GM03348 (cell line): ENCODE measurements at regions not wholly inside any gene's neighbourhood (a gene's known extent, or its start where the extent isn't known, plus 50 kb on each side); places are given as distances from the start of the nearest gene placed in this dataset.

Source experiments
- DNase-seq: peaks from one replicate; pipeline ENCODE4 v3.0.0; 2012; ENCODE audit warnings: low spot score

DNA sequence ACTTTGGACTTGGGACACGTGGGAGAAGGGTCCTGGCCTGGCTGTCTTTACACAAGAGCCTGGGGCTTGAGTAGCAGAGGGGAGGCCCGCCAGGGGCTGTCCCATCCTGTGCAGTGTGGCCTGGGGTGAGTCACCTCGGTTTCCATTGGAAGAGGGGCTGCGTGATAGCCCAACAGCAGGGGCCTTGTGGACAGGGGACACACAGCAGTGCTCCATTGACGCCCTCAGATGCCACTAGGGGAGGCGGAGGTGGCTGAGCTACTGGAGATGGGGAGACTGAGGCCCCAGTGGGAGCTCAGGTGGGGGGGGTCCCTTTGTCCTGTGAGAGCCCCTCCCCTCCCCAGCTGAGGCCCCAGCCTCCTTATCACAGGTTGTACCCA is 50.0 kb upstream of the RNU6ATAC start:
- DNase-seq = no peak

DNA sequence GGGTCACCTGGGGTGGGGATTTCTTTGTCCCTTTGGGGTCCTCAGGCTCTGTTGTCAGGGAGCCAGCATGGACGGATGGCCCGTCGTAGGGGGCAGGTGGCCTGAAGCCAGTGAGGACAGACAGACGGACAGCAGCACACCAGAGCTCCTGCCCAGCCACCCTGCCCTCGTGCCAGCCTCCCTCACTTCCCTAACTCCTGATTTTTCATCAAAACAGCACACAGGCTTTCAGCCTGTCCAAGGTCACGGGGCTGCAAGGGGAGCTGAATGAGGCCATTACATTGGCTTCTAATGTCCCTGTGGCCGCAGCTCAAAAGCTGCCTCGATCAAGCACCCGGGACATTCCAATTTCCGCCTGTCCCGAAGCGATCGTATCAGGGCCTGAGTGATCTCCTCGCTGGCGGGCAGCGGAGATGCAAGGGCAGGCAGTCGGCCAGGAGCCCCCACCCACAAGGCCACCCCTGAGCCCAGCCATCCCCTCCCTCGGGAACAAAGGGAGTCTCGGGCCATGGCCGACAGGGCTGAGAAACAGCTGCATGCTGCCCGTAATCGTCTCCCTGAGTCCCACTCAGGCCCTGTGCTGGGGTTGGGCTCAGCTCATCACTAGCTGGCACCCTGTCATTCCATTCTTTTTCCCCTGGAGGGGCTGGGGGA is 50.5 kb upstream of the RNU6ATAC start:
- no peak for DNase-seq

DNA sequence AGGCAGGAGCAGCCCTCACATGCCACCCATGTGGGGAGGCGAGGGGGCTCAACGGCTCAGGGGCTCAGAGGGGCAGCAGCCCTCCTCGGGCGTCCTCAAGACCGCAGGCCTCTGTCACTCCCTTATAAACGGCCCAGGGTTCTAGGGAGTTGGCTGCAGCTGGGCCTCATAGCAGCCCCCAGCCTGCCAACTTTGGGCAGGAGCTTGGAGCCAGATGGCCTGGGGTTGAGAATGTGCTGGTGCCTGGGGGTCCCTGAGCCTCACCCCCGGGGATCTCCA is 51.0 kb upstream of the RNU6ATAC start:
- no peak for DNase-seq

DNA sequence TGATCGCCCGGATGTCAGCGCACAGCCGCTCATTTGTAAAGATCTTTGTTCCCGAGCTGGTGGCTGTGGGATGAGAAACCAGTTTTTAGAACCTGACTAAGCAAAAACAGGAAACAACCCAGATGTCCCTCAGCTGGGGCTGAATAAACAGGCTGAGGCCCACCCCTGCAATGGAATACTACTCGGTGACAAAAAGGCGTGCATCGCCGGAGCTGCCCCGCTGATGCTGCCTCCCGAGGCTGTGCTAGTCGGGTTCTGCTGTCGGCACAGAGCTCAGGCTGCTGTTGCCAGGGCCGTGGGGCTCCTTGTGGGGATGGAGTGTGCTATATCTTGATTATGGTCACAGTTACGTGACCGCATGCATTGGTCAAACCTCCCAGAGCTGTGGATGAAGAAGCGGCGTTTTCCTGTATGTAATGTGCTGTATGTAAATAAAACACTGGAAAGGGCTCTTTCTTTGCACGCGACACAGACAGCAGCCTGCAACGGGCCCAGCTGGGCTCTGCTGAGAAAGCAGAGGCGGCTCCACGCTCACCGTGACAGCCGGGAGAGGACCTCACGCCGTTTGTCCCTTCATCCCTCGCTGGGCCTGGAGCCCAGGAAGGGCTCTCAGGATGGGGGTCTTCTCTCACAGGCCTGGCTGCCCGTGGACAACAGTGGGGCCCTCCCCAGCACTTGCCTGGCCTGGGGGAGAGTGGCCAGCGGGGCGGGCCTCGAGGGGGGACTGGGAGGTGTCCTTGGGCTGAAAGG is 51.5 kb upstream of the RNU6ATAC start:
- DNase-seq = no peak

DNA sequence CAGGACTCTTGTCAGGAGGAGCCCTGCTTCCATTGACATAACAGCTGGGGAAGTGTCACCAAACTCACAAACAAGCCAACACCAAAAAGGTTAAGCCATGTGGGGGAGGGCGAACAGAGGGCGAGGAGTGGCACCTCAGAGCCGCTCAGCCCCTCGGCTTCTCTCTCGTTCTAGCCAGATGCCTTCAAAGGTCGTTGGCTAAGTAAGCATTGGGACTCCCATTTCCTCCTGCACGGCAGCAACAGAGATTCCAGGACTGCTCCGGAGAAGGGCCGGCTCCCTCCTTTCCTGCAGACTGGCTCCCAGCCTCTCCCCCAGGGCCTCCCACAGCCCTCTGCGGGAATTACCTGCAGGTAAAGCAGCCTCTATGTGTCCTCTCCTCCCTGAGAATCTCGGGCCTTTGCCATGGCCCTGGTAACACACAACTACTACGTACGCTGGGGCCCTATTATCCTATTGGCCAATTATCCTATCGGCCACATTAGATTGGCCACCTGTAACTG is 52.1 kb upstream of the RNU6ATAC start:
- DNase-seq = no peak

DNA sequence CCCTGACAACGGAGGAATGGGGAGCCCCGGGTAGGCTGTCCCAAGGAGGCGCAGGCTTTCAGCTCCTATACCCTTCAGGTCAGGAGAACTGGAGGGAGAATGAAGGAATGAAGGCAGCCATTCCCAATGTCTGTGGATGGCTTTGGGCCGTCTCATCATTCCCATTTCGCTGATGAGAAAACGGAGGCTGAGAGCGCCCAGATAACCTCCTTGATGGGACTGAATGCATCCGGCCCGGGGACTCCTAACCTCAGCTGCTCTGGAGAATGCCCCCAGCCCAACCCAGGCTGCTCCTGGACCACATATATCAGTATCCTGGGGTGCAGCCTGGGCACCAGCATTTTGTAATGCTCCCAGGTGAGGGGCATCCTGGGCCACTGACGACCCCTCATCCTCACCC is 52.6 kb upstream of the RNU6ATAC start:
- DNase-seq = no peak

DNA sequence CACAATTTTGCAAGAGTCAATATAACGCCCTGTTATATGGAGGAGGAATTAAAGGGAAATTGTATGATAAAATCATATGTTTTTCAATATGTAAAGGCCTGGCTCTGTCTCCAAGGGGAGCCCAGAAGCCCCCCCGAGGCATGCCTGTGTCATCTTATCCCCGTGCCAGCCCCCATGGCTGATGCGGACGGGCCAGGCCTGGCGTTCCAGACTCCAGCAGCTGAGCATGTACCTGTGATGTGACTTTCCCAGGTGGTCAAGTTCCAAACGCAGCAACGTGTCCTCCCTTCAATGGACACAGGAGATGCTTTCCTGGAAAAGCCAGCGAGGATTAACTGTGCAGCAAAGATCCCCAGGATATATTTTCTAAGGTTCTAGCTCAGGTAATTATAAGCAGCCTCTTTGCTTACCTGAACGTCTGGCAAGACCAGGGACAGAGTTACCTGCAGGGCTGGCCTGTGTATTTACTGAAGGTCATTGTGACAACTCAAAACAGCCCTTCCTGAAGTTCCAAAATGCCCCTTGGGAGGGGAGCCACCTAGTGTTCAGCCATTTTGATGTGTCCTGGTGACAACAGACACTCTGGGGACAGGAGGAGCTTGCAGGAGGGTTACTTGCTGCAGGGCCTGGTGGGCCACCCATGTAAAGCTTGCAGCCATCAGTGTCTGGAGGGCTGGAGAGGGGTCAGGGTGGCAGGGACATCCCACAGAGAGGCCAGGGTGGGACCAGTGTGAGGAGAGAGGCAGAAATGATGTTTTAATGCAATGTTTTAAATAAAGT is 53.3 kb upstream of the RNU6ATAC start:
- DNase-seq = no peak

DNA sequence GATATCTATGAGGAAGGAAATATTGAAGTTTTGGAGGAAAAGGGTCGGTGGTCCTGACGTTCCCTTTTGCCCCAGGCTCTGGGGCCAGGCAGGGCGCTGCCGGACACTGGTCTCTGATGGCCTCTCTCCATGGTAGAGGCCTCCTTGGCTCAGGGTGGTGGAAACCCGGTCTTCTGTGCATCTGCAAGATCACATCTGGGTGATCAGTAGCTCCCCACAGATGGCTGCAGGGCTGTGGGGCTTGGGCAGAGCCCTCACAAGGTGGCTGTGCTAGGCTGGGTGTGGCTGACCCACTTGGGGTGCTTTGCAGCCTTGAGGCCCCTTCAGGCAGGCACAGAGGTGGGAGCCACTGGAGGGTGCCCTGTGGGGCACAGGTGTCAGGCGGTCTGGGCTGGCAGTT is 53.9 kb upstream of the RNU6ATAC start:
- DNase-seq = no peak

DNA sequence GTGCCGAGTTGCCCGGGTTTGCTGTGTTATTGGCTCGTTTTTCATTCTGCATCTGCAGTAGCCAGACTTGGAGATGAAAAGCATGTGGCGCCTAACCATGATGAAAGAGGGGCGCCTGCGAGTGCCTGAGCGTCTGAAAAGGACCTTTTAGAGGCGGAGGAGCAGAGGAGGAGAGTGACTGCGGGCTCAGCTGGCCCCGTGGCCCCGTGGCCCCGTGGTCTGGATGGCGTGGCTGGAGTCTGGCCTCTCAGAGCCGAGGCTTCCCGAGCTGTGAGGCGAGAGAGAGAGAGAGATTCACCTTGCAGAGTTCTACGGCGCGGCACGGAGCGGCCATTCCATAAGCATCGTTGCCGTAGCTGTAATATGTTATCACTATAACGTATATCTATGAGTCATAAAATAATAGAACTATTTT is 55.3 kb upstream of the RNU6ATAC start:
- no peak for DNase-seq

DNA sequence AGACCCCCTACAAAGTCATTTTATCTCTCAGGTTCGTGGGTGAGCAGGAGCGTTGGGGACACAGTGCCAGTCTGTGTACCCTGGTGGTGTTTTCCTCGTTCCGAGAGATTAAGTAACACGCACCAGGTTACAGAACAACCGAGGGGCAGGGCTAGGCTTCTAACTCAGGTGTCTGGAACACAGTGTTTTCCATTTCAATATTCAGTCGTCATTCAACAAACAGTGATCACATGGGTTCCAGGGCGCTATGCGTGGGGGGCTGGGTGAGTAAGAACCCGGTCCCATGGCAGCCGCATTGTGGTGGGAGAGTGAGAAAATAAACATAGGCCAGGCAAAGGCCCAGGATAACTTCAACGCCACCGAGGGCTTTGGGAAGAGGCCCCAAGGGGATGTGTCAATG is 55.9 kb upstream of the RNU6ATAC start:
- DNase-seq = no peak

DNA sequence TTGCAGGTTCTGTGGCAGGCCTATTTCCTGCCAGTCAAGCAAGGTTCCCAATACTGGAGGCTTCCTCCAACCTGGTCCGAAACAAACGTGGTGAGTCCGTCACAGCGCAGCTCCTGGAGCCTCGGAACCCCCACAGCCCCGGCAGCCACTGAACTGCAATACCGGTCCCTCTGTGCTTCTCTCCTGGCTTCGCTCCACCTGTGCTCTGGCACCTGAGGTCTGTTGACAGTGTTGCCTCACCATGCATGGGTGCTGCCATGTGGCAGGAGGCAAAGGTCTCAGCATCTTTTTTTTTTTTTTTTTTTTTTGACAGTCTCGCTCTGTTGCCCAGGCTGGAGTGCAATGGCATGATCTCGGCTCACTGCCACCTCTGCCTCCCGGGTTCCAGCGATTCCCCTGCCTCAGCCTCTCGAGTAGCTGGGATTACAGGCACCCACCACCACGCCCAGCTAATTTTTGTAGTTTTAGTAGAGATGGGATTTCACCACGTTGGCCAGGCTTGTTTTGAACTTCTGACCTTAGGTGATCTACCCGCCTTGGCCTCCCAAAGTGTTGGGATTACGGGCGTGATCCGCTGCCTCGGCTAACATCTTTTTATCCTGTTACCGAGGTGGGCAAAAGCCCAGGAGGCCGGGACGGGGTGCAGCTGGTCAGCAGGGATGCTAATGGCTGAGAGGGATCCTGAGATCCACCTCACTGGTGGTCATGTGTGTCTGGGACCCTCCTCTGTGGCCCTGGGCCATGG is 57.1 kb upstream of the RNU6ATAC start:
- DNase-seq = no peak

DNA sequence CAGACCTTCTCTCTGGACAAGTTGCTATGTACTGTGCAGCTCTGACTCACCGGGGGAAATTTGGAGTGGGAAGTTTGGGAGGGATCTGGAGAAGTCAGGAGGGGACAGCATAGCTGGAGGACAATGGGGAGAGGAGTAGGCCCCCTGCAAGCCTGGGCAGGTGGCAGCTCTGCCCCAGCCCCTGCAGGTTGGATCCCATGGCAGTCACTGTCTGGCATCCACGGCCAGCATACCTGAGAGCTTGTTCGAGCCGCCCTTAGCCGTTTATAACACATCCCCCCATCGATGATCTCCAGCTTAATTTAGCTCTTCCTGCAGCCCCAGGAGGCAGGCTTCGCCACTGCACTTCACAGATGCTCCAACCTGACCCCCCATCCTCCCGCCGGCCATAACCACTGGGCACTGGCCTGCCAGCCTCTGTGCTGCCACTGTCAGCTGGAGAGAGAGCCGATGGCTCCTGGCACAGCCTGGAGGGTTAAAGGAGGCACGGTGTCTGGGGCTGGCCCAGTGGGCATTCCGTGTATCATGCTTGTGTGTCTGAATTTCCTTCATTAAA is 57.7 kb upstream of the RNU6ATAC start:
- no peak for DNase-seq

DNA sequence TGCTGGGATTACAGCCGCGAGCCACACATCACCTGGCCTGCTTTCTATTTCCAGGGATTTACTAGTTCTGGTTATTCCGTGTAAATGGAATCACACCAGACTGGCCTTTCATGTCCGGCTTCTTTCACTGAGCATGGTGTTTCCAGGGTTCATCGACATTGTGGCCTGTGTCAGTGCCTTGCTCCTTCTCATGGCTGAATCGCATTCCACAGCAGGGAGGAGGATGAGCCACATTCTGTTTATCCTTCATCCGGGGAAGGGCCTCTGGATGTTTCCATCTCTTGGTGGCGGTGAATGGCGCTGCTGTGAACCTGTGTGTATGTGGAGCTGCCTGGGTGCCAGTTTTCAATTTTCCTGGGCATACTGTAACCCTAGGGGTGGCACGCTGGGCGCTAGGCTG is 58.7 kb upstream of the RNU6ATAC start:
- no peak for DNase-seq

DNA sequence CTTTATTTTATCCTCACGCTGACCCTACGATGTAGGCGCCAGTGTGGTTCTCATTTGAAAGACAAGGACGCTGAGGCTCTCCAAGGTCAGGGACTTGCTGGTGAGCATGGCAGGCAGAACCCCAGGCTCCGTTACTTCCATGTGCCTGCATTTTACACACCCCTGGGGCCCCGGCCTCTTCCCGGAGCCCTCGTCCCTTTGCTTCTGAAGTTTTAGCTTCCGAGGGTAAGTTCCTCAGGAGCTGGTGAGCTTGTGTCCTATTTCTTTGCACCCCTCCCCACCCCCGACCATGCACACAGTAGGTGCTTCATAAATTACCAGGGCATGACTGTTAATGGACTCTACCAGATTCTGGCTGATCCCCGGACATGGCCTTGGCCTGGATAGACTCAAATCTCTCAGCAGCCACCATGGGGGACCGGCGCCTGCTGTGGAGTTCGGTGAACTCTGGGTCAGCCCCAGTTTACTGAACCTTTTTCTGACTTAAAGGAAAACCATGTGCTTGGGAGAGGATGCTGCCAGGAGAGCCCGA is 59.3 kb upstream of the RNU6ATAC start:
- no peak for DNase-seq

DNA sequence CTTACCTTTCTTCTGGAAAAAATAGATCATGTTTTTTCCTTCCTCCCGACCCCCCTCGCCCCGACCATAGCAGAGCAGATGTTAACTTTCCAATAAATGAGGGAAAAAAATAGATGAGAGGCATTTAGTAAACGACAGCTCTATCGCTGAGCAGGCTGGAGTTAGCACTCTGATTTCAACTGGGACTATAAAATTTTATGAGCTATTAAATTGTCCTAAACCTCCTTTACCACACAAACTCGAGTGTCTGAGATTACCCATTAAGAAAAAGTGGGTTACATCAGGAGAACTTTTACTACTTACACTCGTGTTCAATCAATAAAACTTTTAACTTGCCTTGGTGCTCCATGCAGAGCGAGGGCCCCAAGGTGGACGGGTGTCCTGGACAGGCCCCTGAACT is 59.8 kb upstream of the RNU6ATAC start:
- DNase-seq = no peak

DNA sequence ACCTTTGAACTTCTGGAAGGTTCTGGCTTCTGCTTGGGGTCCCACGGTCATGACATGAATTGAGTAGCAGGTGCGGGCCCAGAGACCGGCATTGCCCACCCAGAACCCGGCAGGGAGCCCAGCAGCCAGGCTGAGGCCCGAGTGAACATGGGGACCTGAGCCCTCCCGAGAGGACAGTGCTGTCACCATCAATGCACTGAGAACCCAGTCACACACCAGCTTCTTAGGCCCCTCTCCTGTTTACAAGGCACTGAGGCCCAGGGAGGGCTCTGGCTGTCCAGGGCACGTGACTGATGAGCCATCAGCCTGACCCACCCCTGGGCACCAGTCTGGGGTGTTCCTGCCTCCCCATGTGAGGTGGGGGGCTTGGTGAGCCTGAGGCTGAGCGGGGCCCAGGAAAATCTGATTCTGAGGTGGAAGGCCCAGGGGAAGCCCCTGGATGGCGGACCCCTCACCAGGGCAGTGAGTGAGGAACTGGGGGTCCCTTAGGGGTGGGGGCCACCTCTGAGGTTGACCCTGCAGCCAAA is 60.3 kb upstream of the RNU6ATAC start:
- no peak for DNase-seq

DNA sequence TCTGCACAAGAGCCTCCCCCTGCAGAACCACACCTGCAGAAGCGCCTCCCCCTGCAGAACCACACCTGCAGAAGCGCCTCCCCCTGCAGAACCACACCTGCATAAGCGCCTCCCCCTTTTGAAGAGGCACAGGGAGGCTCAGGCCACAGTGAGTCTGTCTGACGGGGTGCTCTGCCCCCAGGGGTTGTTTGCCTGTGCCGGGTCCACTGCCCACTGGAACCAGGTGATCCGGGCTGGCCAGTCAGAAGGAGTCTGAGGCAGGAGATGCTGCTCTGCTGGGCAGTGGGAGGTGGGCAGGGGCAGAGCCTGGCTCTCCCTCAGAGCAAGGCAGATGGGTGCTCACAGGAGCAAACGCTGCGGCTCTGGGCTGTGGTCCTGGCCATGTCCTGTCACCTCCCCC is 60.8 kb upstream of the RNU6ATAC start:
- DNase-seq = no peak

DNA sequence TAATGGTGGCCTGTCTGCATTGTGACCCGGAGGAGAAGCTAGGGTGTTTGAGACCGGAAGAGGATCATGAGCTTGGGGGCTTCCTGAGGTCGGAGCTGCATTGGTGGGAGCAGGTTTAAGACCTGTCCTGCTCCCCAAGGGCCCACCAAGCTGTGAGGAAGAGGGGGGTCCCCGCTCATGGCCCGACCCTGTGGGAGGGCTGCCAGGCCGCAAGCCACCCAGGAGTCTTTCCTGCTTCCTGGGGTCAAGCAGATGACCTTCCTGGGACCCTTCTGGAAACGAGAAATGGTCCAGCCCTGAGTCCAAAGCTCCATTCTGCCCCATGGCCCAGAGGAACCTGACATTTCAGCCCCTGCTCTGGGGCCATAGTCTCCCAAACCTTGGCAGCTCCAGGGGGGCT is 61.5 kb upstream of the RNU6ATAC start:
- DNase-seq = no peak

DNA sequence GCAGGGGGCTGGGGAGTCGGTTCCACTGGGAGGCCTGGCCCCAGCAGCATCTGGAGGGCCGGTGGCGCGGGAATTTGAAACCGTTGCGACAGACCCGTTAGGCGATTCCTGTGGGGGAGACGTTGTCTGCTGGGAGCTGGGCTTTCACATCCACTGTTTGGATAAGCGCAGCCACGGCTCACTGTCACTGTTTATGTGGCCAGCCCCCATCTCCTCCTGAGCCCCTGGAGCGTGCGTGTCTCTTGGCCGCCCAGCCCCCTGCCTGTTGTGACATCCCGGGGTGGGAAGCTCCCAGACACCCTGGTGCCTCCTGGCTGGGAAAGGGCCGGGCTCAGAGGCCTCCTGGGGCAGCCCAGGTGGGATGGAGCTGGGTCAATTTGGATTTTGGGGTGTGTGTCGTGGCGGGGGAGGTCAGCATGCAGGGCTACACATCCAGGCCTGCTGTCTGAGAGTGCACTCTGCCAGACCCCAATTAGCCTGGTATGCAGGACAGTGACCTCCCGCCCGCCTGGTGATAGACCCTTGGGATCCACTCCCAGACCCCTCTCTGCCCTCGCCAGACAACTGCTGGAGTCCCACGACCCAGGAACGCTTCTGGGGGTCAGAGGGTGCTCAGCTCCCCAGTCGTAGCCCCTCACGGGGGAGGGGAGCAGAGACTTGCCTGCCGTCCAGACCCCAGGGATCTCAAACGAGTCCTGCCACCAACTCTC is 62.0 kb upstream of the RNU6ATAC start:
- DNase-seq = no peak

DNA sequence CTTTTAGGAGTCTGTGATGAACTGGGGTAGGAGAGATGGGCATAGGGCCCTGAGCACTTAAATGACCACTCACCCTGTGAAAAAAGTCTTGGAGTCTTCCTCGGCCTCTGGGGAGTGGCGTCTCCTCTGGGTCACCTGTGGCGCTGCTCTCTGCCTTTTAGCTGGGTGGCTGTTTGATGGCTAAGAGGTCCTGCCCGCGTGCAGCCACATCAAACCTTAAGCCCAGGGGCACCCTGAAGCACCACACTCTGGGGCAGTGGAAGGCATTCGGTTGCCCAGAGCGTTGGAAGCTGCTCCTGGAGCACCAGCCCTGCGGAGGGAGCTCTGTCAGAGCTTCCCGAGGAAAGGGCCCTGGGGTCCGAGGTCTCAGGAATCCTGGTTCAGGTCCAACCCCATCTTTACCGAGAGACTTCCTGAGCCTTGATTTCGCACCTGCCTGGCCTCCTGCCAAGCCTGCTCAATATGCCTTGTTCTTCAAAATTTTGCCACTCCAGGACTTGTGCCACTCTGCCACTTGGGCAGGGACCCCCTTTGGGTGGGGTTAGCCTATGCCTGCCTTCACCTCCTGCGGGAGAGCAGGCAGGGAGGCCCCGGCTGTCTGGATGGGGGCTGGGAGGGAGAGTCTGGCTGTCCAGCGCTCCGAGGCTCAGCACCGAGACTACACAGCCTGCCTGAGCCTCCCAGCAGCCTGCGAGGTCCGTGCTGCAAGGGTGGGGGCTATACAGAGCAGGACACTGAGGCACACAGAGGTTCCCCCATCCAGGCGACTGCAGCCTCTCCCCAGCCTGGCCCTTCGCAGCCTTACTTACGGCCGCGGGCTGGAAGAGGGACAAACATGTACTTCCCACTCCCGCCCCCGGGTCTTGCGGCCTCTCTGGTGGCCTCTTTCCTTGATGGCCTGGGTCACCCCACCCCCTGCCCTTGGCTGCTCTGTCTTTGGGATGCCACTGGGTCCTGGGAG is 63.4 kb upstream of the RNU6ATAC start:
- no peak for DNase-seq
